Activated naive CD4-positive, alpha-beta T cell treated with anti-CD3 and anti-CD28 coated beads for 36 hours (primary cell): ENCODE measurements at regions not wholly inside any gene's neighbourhood (a gene's known extent, or its start where the extent isn't known, plus 50 kb on each side); places are given as distances from the start of the nearest gene placed in this dataset.
"Not testable (repeated sequence)": the region's sequence is repeated elsewhere in the genome, so short reads cannot be mapped to it uniquely, and the experiment has no call there.

Source experiments
- CTCF ChIA-PET: fragments of 350-600 bp; sonication (Branson Sonifier 250); formaldehyde crosslinking; loops from one replicate; lab custom pipeline; 2021; ENCODE audit warnings: antibody characterized with exemption; lab: Charles Lee
- DNase-seq: peaks from one replicate; pipeline ENCODE4 v3.0.0-alpha.2; 2020
- H3K27ac Mint-ChIP-seq: one replicate; pipeline ENCODE4 v1.8.0; 2021; ENCODE audit warnings: mild to moderate bottlenecking, mixed read lengths
- H3K27me3 Mint-ChIP-seq: one replicate; pipeline ENCODE4 v1.8.0; 2021; ENCODE audit warnings: low read depth, mixed read lengths
- H3K36me3 Mint-ChIP-seq: one replicate; pipeline ENCODE4 v1.8.0; 2021; ENCODE audit warnings: low read depth, mixed read lengths
- H3K4me1 Mint-ChIP-seq: one replicate; pipeline ENCODE4 v1.8.0; 2021; ENCODE audit warnings: low read depth, mixed read lengths
- H3K4me3 Mint-ChIP-seq: one replicate; pipeline ENCODE4 v1.8.0; 2021; ENCODE audit warnings: mild to moderate bottlenecking, moderate library complexity, mixed read lengths
- H3K9me3 Mint-ChIP-seq: one replicate; pipeline ENCODE4 v1.8.0; 2021; ENCODE audit warnings: mixed read lengths
- intact Hi-C: fragments of 100-400 bp; cut with micrococcal nuclease; formaldehyde crosslinking; loops from one replicate; pipeline ENCODE4 v1.15.1; 2023

- CTCF ChIA-PET: interaction anchor here (1.1 kb wide), 1 partner anchor 10 kb away, joined by 3 read pairs; no protein-coding TSS in a partner anchor
- Mint-ChIP-seq H3K27ac (no peak overlapping the region), H3K27me3 (peaks cover 23% of the 10 kb centered on the region), H3K9me3 (no peaks in the 10 kb centered on the region), H3K36me3 (no peaks in the 10 kb centered on the region), H3K4me3 (no peak overlapping the region), H3K4me1 (no peaks in the 10 kb centered on the region)
- DNase-seq: no peak
- intact Hi-C loops: no loop called here
Observed at GRCh38 chr2:31642707-31643106, 62.0 kb upstream of the SRD5A2 start.

DNA sequence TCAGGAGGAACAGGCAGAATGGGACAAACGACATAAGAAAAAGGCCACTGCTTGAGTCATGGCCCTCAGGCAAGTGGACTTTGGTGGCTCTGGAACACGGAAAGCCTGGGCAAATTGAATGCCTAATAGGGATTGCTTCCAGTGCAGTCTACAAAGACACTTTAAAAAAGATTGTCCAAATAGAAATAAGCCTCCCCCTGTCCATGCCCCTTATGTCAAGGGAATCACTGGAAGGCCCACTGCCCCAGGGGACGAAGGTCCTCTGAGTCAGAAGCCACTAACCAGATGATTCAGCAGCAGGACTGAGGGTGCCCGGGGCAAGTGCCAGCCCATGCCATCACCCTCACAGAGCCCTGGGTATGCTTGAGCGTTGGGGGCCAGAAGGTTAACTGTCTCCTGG, 51.5 kb upstream of the SRD5A2 start:
- H3K4me1 Mint-ChIP-seq, DNase-seq, H3K27ac Mint-ChIP-seq, H3K4me3 Mint-ChIP-seq, intact Hi-C loops, H3K27me3 Mint-ChIP-seq, H3K9me3 Mint-ChIP-seq, H3K36me3 Mint-ChIP-seq, CTCF ChIA-PET: not testable (repeated sequence)
